Retinal pigment epithelial cell (primary cell): ENCODE measurements at regions not wholly inside any gene's neighbourhood (a gene's known extent, or its start where the extent isn't known, plus 50 kb on each side); places are given as distances from the start of the nearest gene placed in this dataset.

Experiments used
- DNase-seq: peaks from one replicate; pipeline ENCODE4 v3.0.0-alpha.2; 2010; ENCODE audit warnings: low read depth
- H3K4me3 ChIP-seq: 2 replicates; pipeline ENCODE4 v1.5.1; 2011; ENCODE audit warnings: mild to moderate bottlenecking, low read length, control low read depth, moderate library complexity
- CTCF ChIP-seq: conservative IDR thresholded peaks from 2 replicates; pipeline ENCODE4 v1.5.1; 2011; ENCODE audit warnings: low read depth, low read length, control low read depth, inconsistent platforms

GRCh38 chr6:164547076-164547475 is 762.3 kb downstream of the C6orf118 start:
- no peak for DNase-seq
- TF ChIP-seq CTCF, result no peak
- H3K4me3 ChIP-seq, result no peak overlapping the region

- no peak for TF ChIP-seq CTCF
- H3K4me3 ChIP-seq, result no peak overlapping the region
- no peak for DNase-seq
Measured at GRCh38 chr6:164546263-164546662, 763.1 kb downstream of the C6orf118 start.

GRCh38 chr6:164534070-164534766 is 775.2 kb downstream of the C6orf118 start:
- no peak for DNase-seq
- H3K4me3 ChIP-seq, result no peak overlapping the region
- TF ChIP-seq CTCF, result no peak

GRCh38 chr6:164533045-164533362 is 776.4 kb downstream of the C6orf118 start:
- no peak for TF ChIP-seq CTCF
- DNase-seq, result no peak

GRCh38 chr6:164532198-164533044 is 777.0 kb downstream of the C6orf118 start:
- TF ChIP-seq CTCF, result no peak
- H3K4me3 ChIP-seq, result no peak overlapping the region
- DNase-seq, result no peak

More at GRCh38 chr6:164533045-164533362, 776.4 kb downstream of the C6orf118 start:
- no peak overlapping the region for H3K4me3 ChIP-seq

GRCh38 chr6:164531736-164532135 is 777.7 kb downstream of the C6orf118 start:
- no peak for TF ChIP-seq CTCF
- peak; percentile 18 for DNase-seq
- no peak overlapping the region for H3K4me3 ChIP-seq

GRCh38 chr6:164528539-164528938 is 780.9 kb downstream of the C6orf118 start:
- no peak for TF ChIP-seq CTCF
- DNase-seq, result no peak
- no peak overlapping the region for H3K4me3 ChIP-seq
